Upper lobe of right lung (tissue), 1 donor: ENCODE measurements at regions not wholly inside any gene's neighbourhood (a gene's known extent, or its start where the extent isn't known, plus 50 kb on each side); places are given as distances from the start of the nearest gene placed in this dataset.

Experiments
- ATAC-seq: fragments of 200-7000 bp; cut with Tn5 transposase; one replicate; pipeline ENCODE4 v1.9.1; 2020; ENCODE audit warnings: mild to moderate bottlenecking, moderate library complexity
- DNase-seq: peaks from one replicate; pipeline ENCODE4 v3.0.0-alpha.2; 2020
- H3K27ac ChIP-seq: fragments of 200-600 bp; one replicate; pipeline ENCODE4 v1.8.0; 2022
- H3K27me3 ChIP-seq: fragments of 200-600 bp; one replicate; pipeline ENCODE4 v1.8.0; 2022; ENCODE audit warnings: mild to moderate bottlenecking
- H3K36me3 ChIP-seq: fragments of 200-600 bp; one replicate; pipeline ENCODE4 v1.8.0; 2022
- H3K4me1 ChIP-seq: fragments of 200-600 bp; one replicate; pipeline ENCODE4 v1.8.0; 2022
- H3K4me3 ChIP-seq: fragments of 200-600 bp; one replicate; pipeline ENCODE4 v1.8.0; 2022; ENCODE audit warnings: mild to moderate bottlenecking
- H3K9me3 ChIP-seq: fragments of 200-600 bp; one replicate; pipeline ENCODE4 v1.8.0; 2022
- CTCF ChIP-seq: fragments of 200-600 bp; IDR thresholded peaks from one replicate; pipeline ENCODE4 v1.8.0; 2022; ENCODE audit warnings: antibody characterized with exemption
- intact Hi-C: fragments of 100-400 bp; cut with DNase I; formaldehyde crosslinking; loops from one replicate; pipeline ENCODE4 v1.11.0; 2022
- donor health status: DM: no; HTN: yes; CAD: no; lungs with severe emphysema.

GRCh38 chr22:48651036-48651890, 1176.4 kb downstream of the BRD1 start:
- intact Hi-C loops: no loop called here
- Histone ChIP-seq H3K4me3 (no peak overlapping the region), H3K27ac (no peak overlapping the region), H3K36me3 (no peaks in the 10 kb centered on the region), H3K9me3 (no peaks in the 10 kb centered on the region), H3K4me1 (no peaks in the 10 kb centered on the region), H3K27me3 (no peaks in the 10 kb centered on the region)
- DNase-seq (no peak), ATAC-seq (no peak)
- TF ChIP-seq CTCF: no peak

GRCh38 chr22:48650323-48651035, 1177.2 kb downstream of the BRD1 start:
- H3K9me3 ChIP-seq: no peaks in the 10 kb centered on the region
- ATAC-seq (no peak), DNase-seq (no peak)
- H3K27me3 ChIP-seq: no peaks in the 10 kb centered on the region
- H3K36me3 ChIP-seq: no peaks in the 10 kb centered on the region
- H3K27ac ChIP-seq: no peak overlapping the region
- no peak overlapping the region for H3K4me3 ChIP-seq
- TF ChIP-seq CTCF: no peak
- intact Hi-C loops: no loop called here
- no peaks in the 10 kb centered on the region for H3K4me1 ChIP-seq

GRCh38 chr22:48649466-48649865, 1178.2 kb downstream of the BRD1 start:
- H3K36me3 ChIP-seq: no peaks in the 10 kb centered on the region
- no peak for TF ChIP-seq CTCF
- intact Hi-C loops: no loop called here

GRCh38 chr22:48649031-48649430, 1178.6 kb downstream of the BRD1 start:
- intact Hi-C loops: no loop called here
- DNase-seq (no peak), ATAC-seq (no peak)
- no peak for TF ChIP-seq CTCF
- Histone ChIP-seq H3K9me3 (no peaks in the 10 kb centered on the region), H3K4me1 (no peaks in the 10 kb centered on the region), H3K27ac (no peak overlapping the region), H3K4me3 (no peak overlapping the region), H3K36me3 (no peaks in the 10 kb centered on the region), H3K27me3 (no peaks in the 10 kb centered on the region)

More at GRCh38 chr22:48649466-48649865, 1178.2 kb downstream of the BRD1 start:
- H3K27me3 ChIP-seq: no peaks in the 10 kb centered on the region
- H3K4me3 ChIP-seq: no peak overlapping the region
- no peak overlapping the region for H3K27ac ChIP-seq
- no peaks in the 10 kb centered on the region for H3K4me1 ChIP-seq
- no peak for ATAC-seq
- DNase-seq: no peak
- no peaks in the 10 kb centered on the region for H3K9me3 ChIP-seq

GRCh38 chr22:48647606-48648515, 1179.8 kb downstream of the BRD1 start:
- no peaks in the 10 kb centered on the region for H3K36me3 ChIP-seq
- intact Hi-C loops: no loop called here
- no peak overlapping the region for H3K4me3 ChIP-seq
- TF ChIP-seq CTCF: no peak
- H3K27ac ChIP-seq: no peak overlapping the region
- no peak for DNase-seq
- no peaks in the 10 kb centered on the region for H3K9me3 ChIP-seq
- H3K4me1 ChIP-seq: no peaks in the 10 kb centered on the region
- no peaks in the 10 kb centered on the region for H3K27me3 ChIP-seq
- ATAC-seq: no peak
